Muscle layer of duodenum (tissue), 2 donors: ENCODE measurements at regions not wholly inside any gene's neighbourhood (a gene's known extent, or its start where the extent isn't known, plus 50 kb on each side); places are given as distances from the start of the nearest gene placed in this dataset.
"Not testable (repeated sequence)": the region's sequence is repeated elsewhere in the genome, so short reads cannot be mapped to it uniquely, and the experiment has no call there.

Source experiments
- H3K27ac ChIP-seq: one replicate; pipeline ENCODE4 v1.7.0; 2013; ENCODE audit warnings: mild to moderate bottlenecking, low read length
- H3K27me3 ChIP-seq: one replicate; pipeline ENCODE4 v1.7.0; 2013; ENCODE audit warnings: low read depth, mild to moderate bottlenecking, control low read depth, low read length
- H3K36me3 ChIP-seq, 2 donors: one replicate each; pipeline ENCODE4 v1.7.0; 2013; ENCODE audit warnings: low read length in 2 of 2, control low read depth in 1 of 2, mild to moderate bottlenecking in 1 of 2; ENCODE audit not compliant: insufficient read depth in 2 of 2, control insufficient read depth in 1 of 2
- H3K4me1 ChIP-seq, 2 donors: one replicate each; pipeline ENCODE4 v1.7.0; 2013; ENCODE audit warnings: low read length in 2 of 2, mild to moderate bottlenecking in 2 of 2, control low read depth in 1 of 2, moderate library complexity in 1 of 2; ENCODE audit not compliant: insufficient read depth in 2 of 2, control insufficient read depth in 1 of 2
- H3K4me3 ChIP-seq, 2 donors: one replicate each; pipeline ENCODE4 v1.7.0; 2013; ENCODE audit warnings: low read length in 2 of 2, low read depth in 1 of 2, mild to moderate bottlenecking in 1 of 2
- H3K9me3 ChIP-seq, 2 donors: one replicate each; pipeline ENCODE4 v1.7.0; 2013; ENCODE audit warnings: low read length in 2 of 2, control low read depth in 1 of 2, mild to moderate bottlenecking in 1 of 2; ENCODE audit not compliant: control insufficient read depth in 1 of 2
- donor health status: healthy.

GRCh38 chr10:118442032-118442431 lies 99.9 kb upstream of the FAM204A start:
- Histone ChIP-seq H3K27ac (no peak overlapping the region), H3K9me3 (no peaks in the 10 kb centered on the region), H3K4me1 (no peaks in the 10 kb centered on the region), H3K4me3 (no peak overlapping the region), H3K27me3 (no peaks in the 10 kb centered on the region), H3K36me3 (no peaks in the 10 kb centered on the region)

- H3K9me3 ChIP-seq: no peaks in the 10 kb centered on the region
- no peak overlapping the region for H3K27ac ChIP-seq
- no peaks in the 10 kb centered on the region for H3K27me3 ChIP-seq
- no peak overlapping the region for H3K4me3 ChIP-seq
- H3K4me1 ChIP-seq: no peaks in the 10 kb centered on the region
- H3K36me3 ChIP-seq: no peaks in the 10 kb centered on the region
Observed at GRCh38 chr10:118439824-118440223, 97.7 kb upstream of the FAM204A start.

- Histone ChIP-seq H3K27me3 (no peaks in the 10 kb centered on the region), H3K4me1 (no peaks in the 10 kb centered on the region), H3K27ac (no peak overlapping the region), H3K9me3 (no peaks in the 10 kb centered on the region), H3K36me3 (no peaks in the 10 kb centered on the region), H3K4me3 (no peak overlapping the region)
Observed at GRCh38 chr10:118436742-118437141, 94.6 kb upstream of the FAM204A start.

GRCh38 chr10:118430190-118430589 lies 88.1 kb upstream of the FAM204A start:
- no peak overlapping the region for H3K4me3 ChIP-seq
- H3K27me3 ChIP-seq: no peaks in the 10 kb centered on the region
- no peak overlapping the region for H3K27ac ChIP-seq
- H3K4me1 ChIP-seq: no peaks in the 10 kb centered on the region
- no peaks in the 10 kb centered on the region for H3K36me3 ChIP-seq
- peaks cover 0 to 3% of the 10 kb centered on the region in 2 donors for H3K9me3 ChIP-seq

- H3K9me3 ChIP-seq: no peaks in the 10 kb centered on the region
- no peaks in the 10 kb centered on the region for H3K36me3 ChIP-seq
- H3K27ac ChIP-seq: no peak overlapping the region
- no peaks in the 10 kb centered on the region for H3K27me3 ChIP-seq
- no peaks in the 10 kb centered on the region for H3K4me1 ChIP-seq
- no peak overlapping the region for H3K4me3 ChIP-seq
Observed at GRCh38 chr10:118423800-118424442, 81.8 kb upstream of the FAM204A start.

- no peaks in the 10 kb centered on the region for H3K27me3 ChIP-seq
- no peaks in the 10 kb centered on the region for H3K4me1 ChIP-seq
- no peaks in the 10 kb centered on the region for H3K9me3 ChIP-seq
- no peaks in the 10 kb centered on the region for H3K36me3 ChIP-seq
- no peak overlapping the region for H3K27ac ChIP-seq
- H3K4me3 ChIP-seq: no peak overlapping the region
Observed at GRCh38 chr10:118422241-118422640, 80.1 kb upstream of the FAM204A start.

- not testable (repeated sequence) for H3K9me3 ChIP-seq, H3K4me3 ChIP-seq, H3K27me3 ChIP-seq, H3K27ac ChIP-seq, H3K36me3 ChIP-seq, H3K4me1 ChIP-seq
Observed at GRCh38 chr10:118420049-118420448, 77.9 kb upstream of the FAM204A start.

GRCh38 chr10:118412932-118413331 lies 70.8 kb upstream of the FAM204A start:
- Histone ChIP-seq H3K36me3 (no peaks in the 10 kb centered on the region), H3K27ac (no peak overlapping the region), H3K4me3 (no peak overlapping the region), H3K9me3 (no peaks in the 10 kb centered on the region), H3K4me1 (no peaks in the 10 kb centered on the region), H3K27me3 (no peaks in the 10 kb centered on the region)

- Histone ChIP-seq H3K4me3 (no peak overlapping the region), H3K27ac (no peak overlapping the region), H3K4me1 (no peaks in the 10 kb centered on the region), H3K9me3 (no peaks in the 10 kb centered on the region), H3K27me3 (no peaks in the 10 kb centered on the region), H3K36me3 (no peaks in the 10 kb centered on the region)
Observed at GRCh38 chr10:118412132-118412760, 70.1 kb upstream of the FAM204A start.

GRCh38 chr10:118409295-118409694 lies 67.2 kb upstream of the FAM204A start:
- no peaks in the 10 kb centered on the region for H3K27me3 ChIP-seq
- no peaks in the 10 kb centered on the region for H3K9me3 ChIP-seq
- H3K27ac ChIP-seq: no peak overlapping the region
- H3K4me3 ChIP-seq: no peak overlapping the region
- no peaks in the 10 kb centered on the region for H3K4me1 ChIP-seq
- H3K36me3 ChIP-seq: no peaks in the 10 kb centered on the region

GRCh38 chr10:118408181-118408580 lies 66.1 kb upstream of the FAM204A start:
- H3K4me3 ChIP-seq: no peak overlapping the region

GRCh38 chr10:118407777-118408176 lies 65.7 kb upstream of the FAM204A start:
- H3K27me3 ChIP-seq: no peaks in the 10 kb centered on the region
- no peaks in the 10 kb centered on the region for H3K4me1 ChIP-seq
- no peaks in the 10 kb centered on the region for H3K9me3 ChIP-seq
- no peak overlapping the region for H3K27ac ChIP-seq
- H3K36me3 ChIP-seq: no peaks in the 10 kb centered on the region
- no peak overlapping the region for H3K4me3 ChIP-seq

More at GRCh38 chr10:118408181-118408580, 66.1 kb upstream of the FAM204A start:
- Histone ChIP-seq H3K27me3 (no peaks in the 10 kb centered on the region), H3K27ac (no peak overlapping the region), H3K9me3 (no peaks in the 10 kb centered on the region), H3K4me1 (no peaks in the 10 kb centered on the region), H3K36me3 (no peaks in the 10 kb centered on the region)
